WTC11 (cell line): ENCODE measurements at regions not wholly inside any gene's neighbourhood (a gene's known extent, or its start where the extent isn't known, plus 50 kb on each side); places are given as distances from the start of the nearest gene placed in this dataset.

Source experiments
- ATAC-seq: fragments of 200-7000 bp; cut with Tn5 transposase; 2 replicates; pipeline ENCODE4 v1.10.0; 2021; ENCODE audit warnings: mild to moderate bottlenecking, moderate library complexity
- CTCF ChIA-PET: fragments of 300-600 bp; sonication (Branson Sonifier 250); formaldehyde crosslinking; loops from one replicate; lab custom pipeline; 2021; ENCODE audit warnings: antibody characterized with exemption; lab: Charles Lee
- POLR2A ChIA-PET: fragments of 350-600 bp; sonication (Branson Sonifier 250); formaldehyde crosslinking; loops from one replicate; lab custom pipeline; 2021; ENCODE audit warnings: antibody characterized with exemption; lab: Charles Lee
- DNase-seq: peaks from one replicate; pipeline ENCODE4 v3.0.0; 2021; ENCODE audit warnings: low spot score
- H3K27ac Mint-ChIP-seq: 2 replicates; pipeline ENCODE4 v1.8.0; 2021; ENCODE audit warnings: mixed read lengths
- H3K27me3 Mint-ChIP-seq: 2 replicates; pipeline ENCODE4 v1.8.0; 2021; ENCODE audit warnings: low read depth, mild to moderate bottlenecking, moderate library complexity, mixed read lengths
- H3K36me3 Mint-ChIP-seq: 2 replicates; pipeline ENCODE4 v1.8.0; 2021; ENCODE audit warnings: mixed read lengths
- H3K4me1 Mint-ChIP-seq: 2 replicates; pipeline ENCODE4 v1.8.0; 2022; ENCODE audit warnings: mixed read lengths
- H3K4me3 Mint-ChIP-seq: 2 replicates; pipeline ENCODE4 v1.8.0; 2021; ENCODE audit warnings: mild to moderate bottlenecking, moderate library complexity, mixed read lengths
- H3K9me3 Mint-ChIP-seq: 2 replicates; pipeline ENCODE4 v1.8.0; 2021; ENCODE audit warnings: mixed read lengths
- ESRRA ChIP-seq: sonication (generic); formaldehyde crosslinking; IDR thresholded peaks from 2 replicates; pipeline ENCODE4 v1.8.1; 2022; ENCODE audit warnings: mild to moderate bottlenecking, missing genetic modification reagents, borderline replicate concordance
- ETV6 ChIP-seq: sonication (generic); formaldehyde crosslinking; IDR thresholded peaks from 2 replicates; pipeline ENCODE4 v1.8.1; 2022; ENCODE audit warnings: mild to moderate bottlenecking, missing genetic modification reagents
- FOXJ3 ChIP-seq: sonication (generic); formaldehyde crosslinking; IDR thresholded peaks from 2 replicates; pipeline ENCODE4 v1.9.0; 2021; ENCODE audit warnings: missing genetic modification reagents, mild to moderate bottlenecking, borderline replicate concordance
- FOXP1 ChIP-seq: sonication (generic); formaldehyde crosslinking; IDR thresholded peaks from 2 replicates; pipeline ENCODE4 v1.8.0; 2022; ENCODE audit warnings: missing genetic modification reagents, mild to moderate bottlenecking, moderate library complexity, borderline replicate concordance
- HMGA2 ChIP-seq: fragments of 250-450 bp; sonication (Bioruptor Pico); IDR thresholded peaks from 2 replicates; pipeline ENCODE4 v1.4.0; 2021; ENCODE audit warnings: mild to moderate bottlenecking, moderate library complexity
- KAT7 ChIP-seq: sonication (generic); formaldehyde crosslinking; IDR thresholded peaks from 2 replicates; pipeline ENCODE4 v1.8.1; 2023; ENCODE audit warnings: missing genetic modification reagents, mild to moderate bottlenecking, borderline replicate concordance
- NFATC4 ChIP-seq: fragments of 250-450 bp; sonication (Bioruptor Pico); IDR thresholded peaks from 2 replicates; pipeline ENCODE4 v1.9.0; 2021; ENCODE audit warnings: mild to moderate bottlenecking
- NFE2L1 ChIP-seq: sonication (generic); formaldehyde crosslinking; IDR thresholded peaks from 2 replicates; pipeline ENCODE4 v1.8.1; 2023; ENCODE audit warnings: missing genetic modification reagents
- NFYB ChIP-seq: sonication (generic); formaldehyde crosslinking; conservative IDR thresholded peaks from 2 replicates; pipeline ENCODE4 v1.8.0; 2022; ENCODE audit warnings: low read depth, missing genetic modification reagents
- PRRX2 ChIP-seq: fragments of 250-450 bp; sonication (Bioruptor Pico); IDR thresholded peaks from 2 replicates; pipeline ENCODE4 v1.8.0; 2021; ENCODE audit warnings: mild to moderate bottlenecking
- SMAD3 ChIP-seq: sonication (generic); formaldehyde crosslinking; IDR thresholded peaks from 2 replicates; pipeline ENCODE4 v1.8.0; 2022; ENCODE audit warnings: missing genetic modification reagents, mild to moderate bottlenecking, borderline replicate concordance
- SP1 ChIP-seq: sonication (generic); formaldehyde crosslinking; conservative IDR thresholded peaks from 2 replicates; pipeline ENCODE4 v1.8.1; 2022; ENCODE audit warnings: missing genetic modification reagents
- ZNF219 ChIP-seq: sonication (generic); formaldehyde crosslinking; IDR thresholded peaks from 2 replicates; pipeline ENCODE4 v1.8.0; 2023; ENCODE audit warnings: missing genetic modification reagents, mild to moderate bottlenecking, borderline replicate concordance
- ZNF416 ChIP-seq: fragments of 250-450 bp; sonication (Bioruptor Pico); IDR thresholded peaks from 2 replicates; pipeline ENCODE4 v1.9.0; 2021; ENCODE audit warnings: mild to moderate bottlenecking, inconsistent platforms
- TF ChIP-seq, protein P1 (sequence below): fragments of 250-450 bp; sonication (Bioruptor Pico); IDR thresholded peaks from 2 replicates; pipeline ENCODE4 v1.9.0; 2021; ENCODE audit warnings: mild to moderate bottlenecking, borderline replicate concordance
- TF ChIP-seq, protein P2 (sequence below): sonication (generic); formaldehyde crosslinking; conservative IDR thresholded peaks from 2 replicates; pipeline ENCODE4 v1.8.1; 2022; ENCODE audit warnings: mild to moderate bottlenecking, missing genetic modification reagents
- TF ChIP-seq, protein P3 (sequence below): sonication (generic); formaldehyde crosslinking; IDR thresholded peaks from 2 replicates; pipeline ENCODE4 v1.8.1; 2022; ENCODE audit warnings: missing genetic modification reagents, borderline replicate concordance
- TF ChIP-seq, protein P4 (sequence below): sonication (generic); formaldehyde crosslinking; IDR thresholded peaks from 2 replicates; pipeline ENCODE4 v1.8.0; 2022; ENCODE audit warnings: mild to moderate bottlenecking, missing genetic modification reagents
- TF ChIP-seq, protein P5 (sequence below): sonication (generic); formaldehyde crosslinking; IDR thresholded peaks from 2 replicates; pipeline ENCODE4 v1.8.0; 2022; ENCODE audit warnings: mild to moderate bottlenecking, missing genetic modification reagents
- TF ChIP-seq, protein P6 (sequence below): sonication (generic); formaldehyde crosslinking; IDR thresholded peaks from 2 replicates; pipeline ENCODE4 v1.8.0; 2022; ENCODE audit warnings: missing genetic modification reagents
- TF ChIP-seq, protein P7 (sequence below): fragments of 250-450 bp; sonication (Bioruptor Pico); IDR thresholded peaks from 2 replicates; pipeline ENCODE4 v1.9.0; 2021; ENCODE audit warnings: mild to moderate bottlenecking

DNA sequence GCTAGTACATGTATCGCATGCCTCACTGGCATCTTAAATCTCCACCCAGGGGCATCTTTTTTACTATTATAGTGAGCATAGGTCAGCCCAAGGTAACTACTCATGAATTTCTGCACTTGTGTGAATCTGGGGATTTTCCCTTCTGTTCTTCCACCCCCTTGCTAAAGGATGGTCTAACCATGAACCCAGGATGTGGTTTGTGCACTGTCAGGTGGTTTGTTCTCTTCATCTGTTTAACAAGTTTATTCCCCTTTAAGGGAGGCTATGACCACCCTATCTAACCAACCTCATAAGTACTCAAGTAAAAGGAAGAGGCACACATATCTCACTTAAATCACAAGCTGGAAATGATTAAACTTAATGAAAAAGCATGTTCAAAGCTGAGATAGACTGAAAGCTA, 243.0 kb downstream of the RPRM start:
- peaks cover 4% of the 10 kb centered on the region; the same call in 1 of the 2 replicates for H3K9me3 Mint-ChIP-seq
- H3K4me1 Mint-ChIP-seq = no peaks in the 10 kb centered on the region
- CTCF ChIA-PET = no interaction called here
- no peak overlapping the region for H3K4me3 Mint-ChIP-seq
- H3K27me3 Mint-ChIP-seq = no peaks in the 10 kb centered on the region
- DNase-seq = no peak
- no peak for TF ChIP-seq NFATC4 (CRISPR knock-in tag)
- no peak for TF ChIP-seq FOXP1
- TF ChIP-seq, protein P1, sequence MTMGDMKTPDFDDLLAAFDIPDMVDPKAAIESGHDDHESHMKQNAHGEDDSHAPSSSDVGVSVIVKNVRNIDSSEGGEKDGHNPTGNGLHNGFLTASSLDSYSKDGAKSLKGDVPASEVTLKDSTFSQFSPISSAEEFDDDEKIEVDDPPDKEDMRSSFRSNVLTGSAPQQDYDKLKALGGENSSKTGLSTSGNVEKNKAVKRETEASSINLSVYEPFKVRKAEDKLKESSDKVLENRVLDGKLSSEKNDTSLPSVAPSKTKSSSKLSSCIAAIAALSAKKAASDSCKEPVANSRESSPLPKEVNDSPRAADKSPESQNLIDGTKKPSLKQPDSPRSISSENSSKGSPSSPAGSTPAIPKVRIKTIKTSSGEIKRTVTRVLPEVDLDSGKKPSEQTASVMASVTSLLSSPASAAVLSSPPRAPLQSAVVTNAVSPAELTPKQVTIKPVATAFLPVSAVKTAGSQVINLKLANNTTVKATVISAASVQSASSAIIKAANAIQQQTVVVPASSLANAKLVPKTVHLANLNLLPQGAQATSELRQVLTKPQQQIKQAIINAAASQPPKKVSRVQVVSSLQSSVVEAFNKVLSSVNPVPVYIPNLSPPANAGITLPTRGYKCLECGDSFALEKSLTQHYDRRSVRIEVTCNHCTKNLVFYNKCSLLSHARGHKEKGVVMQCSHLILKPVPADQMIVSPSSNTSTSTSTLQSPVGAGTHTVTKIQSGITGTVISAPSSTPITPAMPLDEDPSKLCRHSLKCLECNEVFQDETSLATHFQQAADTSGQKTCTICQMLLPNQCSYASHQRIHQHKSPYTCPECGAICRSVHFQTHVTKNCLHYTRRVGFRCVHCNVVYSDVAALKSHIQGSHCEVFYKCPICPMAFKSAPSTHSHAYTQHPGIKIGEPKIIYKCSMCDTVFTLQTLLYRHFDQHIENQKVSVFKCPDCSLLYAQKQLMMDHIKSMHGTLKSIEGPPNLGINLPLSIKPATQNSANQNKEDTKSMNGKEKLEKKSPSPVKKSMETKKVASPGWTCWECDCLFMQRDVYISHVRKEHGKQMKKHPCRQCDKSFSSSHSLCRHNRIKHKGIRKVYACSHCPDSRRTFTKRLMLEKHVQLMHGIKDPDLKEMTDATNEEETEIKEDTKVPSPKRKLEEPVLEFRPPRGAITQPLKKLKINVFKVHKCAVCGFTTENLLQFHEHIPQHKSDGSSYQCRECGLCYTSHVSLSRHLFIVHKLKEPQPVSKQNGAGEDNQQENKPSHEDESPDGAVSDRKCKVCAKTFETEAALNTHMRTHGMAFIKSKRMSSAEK (CRISPR knock-in tag) = no peak
- TF ChIP-seq, protein P2, sequence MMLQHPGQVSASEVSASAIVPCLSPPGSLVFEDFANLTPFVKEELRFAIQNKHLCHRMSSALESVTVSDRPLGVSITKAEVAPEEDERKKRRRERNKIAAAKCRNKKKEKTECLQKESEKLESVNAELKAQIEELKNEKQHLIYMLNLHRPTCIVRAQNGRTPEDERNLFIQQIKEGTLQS (CRISPR knock-in tag) = no peak
- TF ChIP-seq NFYB (CRISPR knock-in tag) = no peak
- TF ChIP-seq FOXJ3 (CRISPR knock-in tag) = no peak
- TF ChIP-seq KAT7 = no peak
- TF ChIP-seq SMAD3 = no peak
- TF ChIP-seq, protein P3, sequence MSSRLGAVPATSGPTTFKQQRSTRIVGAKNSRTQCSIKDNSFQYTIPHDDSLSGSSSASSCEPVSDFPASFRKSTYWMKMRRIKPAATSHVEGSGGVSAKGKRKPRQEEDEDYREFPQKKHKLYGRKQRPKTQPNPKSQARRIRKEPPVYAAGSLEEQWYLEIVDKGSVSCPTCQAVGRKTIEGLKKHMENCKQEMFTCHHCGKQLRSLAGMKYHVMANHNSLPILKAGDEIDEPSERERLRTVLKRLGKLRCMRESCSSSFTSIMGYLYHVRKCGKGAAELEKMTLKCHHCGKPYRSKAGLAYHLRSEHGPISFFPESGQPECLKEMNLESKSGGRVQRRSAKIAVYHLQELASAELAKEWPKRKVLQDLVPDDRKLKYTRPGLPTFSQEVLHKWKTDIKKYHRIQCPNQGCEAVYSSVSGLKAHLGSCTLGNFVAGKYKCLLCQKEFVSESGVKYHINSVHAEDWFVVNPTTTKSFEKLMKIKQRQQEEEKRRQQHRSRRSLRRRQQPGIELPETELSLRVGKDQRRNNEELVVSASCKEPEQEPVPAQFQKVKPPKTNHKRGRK (CRISPR knock-in tag) = no peak
- TF ChIP-seq ZNF219 = no peak
- TF ChIP-seq SP1 (CRISPR knock-in tag) = no peak
- TF ChIP-seq ESRRA (CRISPR knock-in tag) = no peak
- TF ChIP-seq, protein P4, sequence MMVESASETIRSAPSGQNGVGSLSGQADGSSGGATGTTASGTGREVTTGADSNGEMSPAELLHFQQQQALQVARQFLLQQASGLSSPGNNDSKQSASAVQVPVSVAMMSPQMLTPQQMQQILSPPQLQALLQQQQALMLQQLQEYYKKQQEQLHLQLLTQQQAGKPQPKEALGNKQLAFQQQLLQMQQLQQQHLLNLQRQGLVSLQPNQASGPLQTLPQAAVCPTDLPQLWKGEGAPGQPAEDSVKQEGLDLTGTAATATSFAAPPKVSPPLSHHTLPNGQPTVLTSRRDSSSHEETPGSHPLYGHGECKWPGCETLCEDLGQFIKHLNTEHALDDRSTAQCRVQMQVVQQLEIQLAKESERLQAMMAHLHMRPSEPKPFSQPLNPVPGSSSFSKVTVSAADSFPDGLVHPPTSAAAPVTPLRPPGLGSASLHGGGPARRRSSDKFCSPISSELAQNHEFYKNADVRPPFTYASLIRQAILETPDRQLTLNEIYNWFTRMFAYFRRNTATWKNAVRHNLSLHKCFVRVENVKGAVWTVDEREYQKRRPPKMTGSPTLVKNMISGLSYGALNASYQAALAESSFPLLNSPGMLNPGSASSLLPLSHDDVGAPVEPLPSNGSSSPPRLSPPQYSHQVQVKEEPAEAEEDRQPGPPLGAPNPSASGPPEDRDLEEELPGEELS = no peak
- TF ChIP-seq, protein P5, sequence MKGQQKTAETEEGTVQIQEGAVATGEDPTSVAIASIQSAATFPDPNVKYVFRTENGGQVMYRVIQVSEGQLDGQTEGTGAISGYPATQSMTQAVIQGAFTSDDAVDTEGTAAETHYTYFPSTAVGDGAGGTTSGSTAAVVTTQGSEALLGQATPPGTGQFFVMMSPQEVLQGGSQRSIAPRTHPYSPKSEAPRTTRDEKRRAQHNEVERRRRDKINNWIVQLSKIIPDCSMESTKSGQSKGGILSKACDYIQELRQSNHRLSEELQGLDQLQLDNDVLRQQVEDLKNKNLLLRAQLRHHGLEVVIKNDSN (CRISPR knock-in tag) = no peak
- TF ChIP-seq PRRX2 (CRISPR knock-in tag) = no peak
- POLR2A ChIA-PET = no interaction called here
- H3K36me3 Mint-ChIP-seq = no peaks in the 10 kb centered on the region
- no peak overlapping the region for H3K27ac Mint-ChIP-seq
- no peak for ATAC-seq

DNA sequence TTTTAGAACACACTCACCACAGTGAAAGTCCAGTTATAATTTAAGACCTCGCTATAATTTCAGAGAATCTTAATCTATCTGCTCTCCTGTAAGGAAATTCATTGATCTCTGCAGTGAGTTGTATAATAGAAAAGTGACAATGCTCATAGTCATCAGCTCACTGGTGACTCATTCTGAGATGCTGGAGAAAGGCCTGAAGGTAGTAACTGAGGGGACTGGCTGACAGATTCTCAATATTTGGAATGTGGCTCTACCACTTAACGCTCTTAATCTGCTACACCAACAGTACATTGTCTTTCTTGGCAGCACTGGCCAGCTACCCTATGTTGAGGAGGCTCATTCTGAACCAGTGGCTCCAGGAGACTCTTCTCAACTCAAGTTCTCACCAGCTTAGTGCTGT, 246.1 kb downstream of the RPRM start:
- Mint-ChIP-seq H3K27ac (no peak overlapping the region), H3K36me3 (no peaks in the 10 kb centered on the region)

More for the DNA sequence above, 246.1 kb downstream of the RPRM start:
- H3K9me3 Mint-ChIP-seq = peaks cover 4% of the 10 kb centered on the region; the same call in 1 of the 2 replicates
- H3K4me1 Mint-ChIP-seq = no peaks in the 10 kb centered on the region
- POLR2A ChIA-PET = no interaction called here
- ATAC-seq (no peak), DNase-seq (no peak)
- no peaks in the 10 kb centered on the region for H3K27me3 Mint-ChIP-seq
- CTCF ChIA-PET = no interaction called here
- no peak overlapping the region for H3K4me3 Mint-ChIP-seq
- TF ChIP-seq ZNF416 (no peak), NFE2L1 (CRISPR knock-in tag) (no peak), ETV6 (no peak), FOXJ3 (CRISPR knock-in tag) (no peak), HMGA2 (CRISPR knock-in tag) (no peak)
- TF ChIP-seq, protein P6, sequence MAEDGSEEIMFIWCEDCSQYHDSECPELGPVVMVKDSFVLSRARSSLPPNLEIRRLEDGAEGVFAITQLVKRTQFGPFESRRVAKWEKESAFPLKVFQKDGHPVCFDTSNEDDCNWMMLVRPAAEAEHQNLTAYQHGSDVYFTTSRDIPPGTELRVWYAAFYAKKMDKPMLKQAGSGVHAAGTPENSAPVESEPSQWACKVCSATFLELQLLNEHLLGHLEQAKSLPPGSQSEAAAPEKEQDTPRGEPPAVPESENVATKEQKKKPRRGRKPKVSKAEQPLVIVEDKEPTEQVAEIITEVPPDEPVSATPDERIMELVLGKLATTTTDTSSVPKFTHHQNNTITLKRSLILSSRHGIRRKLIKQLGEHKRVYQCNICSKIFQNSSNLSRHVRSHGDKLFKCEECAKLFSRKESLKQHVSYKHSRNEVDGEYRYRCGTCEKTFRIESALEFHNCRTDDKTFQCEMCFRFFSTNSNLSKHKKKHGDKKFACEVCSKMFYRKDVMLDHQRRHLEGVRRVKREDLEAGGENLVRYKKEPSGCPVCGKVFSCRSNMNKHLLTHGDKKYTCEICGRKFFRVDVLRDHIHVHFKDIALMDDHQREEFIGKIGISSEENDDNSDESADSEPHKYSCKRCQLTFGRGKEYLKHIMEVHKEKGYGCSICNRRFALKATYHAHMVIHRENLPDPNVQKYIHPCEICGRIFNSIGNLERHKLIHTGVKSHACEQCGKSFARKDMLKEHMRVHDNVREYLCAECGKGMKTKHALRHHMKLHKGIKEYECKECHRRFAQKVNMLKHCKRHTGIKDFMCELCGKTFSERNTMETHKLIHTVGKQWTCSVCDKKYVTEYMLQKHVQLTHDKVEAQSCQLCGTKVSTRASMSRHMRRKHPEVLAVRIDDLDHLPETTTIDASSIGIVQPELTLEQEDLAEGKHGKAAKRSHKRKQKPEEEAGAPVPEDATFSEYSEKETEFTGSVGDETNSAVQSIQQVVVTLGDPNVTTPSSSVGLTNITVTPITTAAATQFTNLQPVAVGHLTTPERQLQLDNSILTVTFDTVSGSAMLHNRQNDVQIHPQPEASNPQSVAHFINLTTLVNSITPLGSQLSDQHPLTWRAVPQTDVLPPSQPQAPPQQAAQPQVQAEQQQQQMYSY (CRISPR knock-in tag) = no peak
- TF ChIP-seq, protein P7, sequence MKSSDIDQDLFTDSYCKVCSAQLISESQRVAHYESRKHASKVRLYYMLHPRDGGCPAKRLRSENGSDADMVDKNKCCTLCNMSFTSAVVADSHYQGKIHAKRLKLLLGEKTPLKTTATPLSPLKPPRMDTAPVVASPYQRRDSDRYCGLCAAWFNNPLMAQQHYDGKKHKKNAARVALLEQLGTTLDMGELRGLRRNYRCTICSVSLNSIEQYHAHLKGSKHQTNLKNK = no peak
